HG02642 (cell line): ENCODE measurements at regions not wholly inside any gene's neighbourhood (a gene's known extent, or its start where the extent isn't known, plus 50 kb on each side); places are given as distances from the start of the nearest gene placed in this dataset.

Experiments used
- ATAC-seq: cut with Tn5 transposase; IDR thresholded peaks from one replicate; pipeline ENCODE4 v1.9.1; 2021; ENCODE audit warnings: mild to moderate bottlenecking; ENCODE audit not compliant: unreplicated experiment, poor library complexity

DNA sequence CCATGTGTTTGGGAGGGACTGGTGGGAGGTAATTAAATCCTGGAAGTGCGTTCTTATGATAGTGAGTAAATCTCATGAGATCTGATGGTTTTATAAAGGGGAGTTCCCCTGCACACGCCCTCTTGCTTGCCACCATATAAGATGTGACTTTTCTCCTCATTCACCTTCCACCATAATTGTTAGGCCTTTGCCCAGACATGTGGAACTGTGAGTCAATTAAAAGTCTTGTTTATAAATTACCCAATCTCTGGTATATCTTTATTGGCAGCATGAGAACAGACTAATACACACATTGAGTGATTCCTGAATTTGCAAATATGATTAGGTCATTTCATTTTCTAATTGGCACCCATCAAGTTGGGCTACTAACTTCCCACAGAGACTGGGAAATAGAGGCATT, 977.2 kb downstream of the SLITRK1 start:
- no peak for ATAC-seq

- ATAC-seq, result no peak
These were observed 981.8 kb downstream of the SLITRK1 start for GRCh38 chr13:82900453-82900852.

DNA sequence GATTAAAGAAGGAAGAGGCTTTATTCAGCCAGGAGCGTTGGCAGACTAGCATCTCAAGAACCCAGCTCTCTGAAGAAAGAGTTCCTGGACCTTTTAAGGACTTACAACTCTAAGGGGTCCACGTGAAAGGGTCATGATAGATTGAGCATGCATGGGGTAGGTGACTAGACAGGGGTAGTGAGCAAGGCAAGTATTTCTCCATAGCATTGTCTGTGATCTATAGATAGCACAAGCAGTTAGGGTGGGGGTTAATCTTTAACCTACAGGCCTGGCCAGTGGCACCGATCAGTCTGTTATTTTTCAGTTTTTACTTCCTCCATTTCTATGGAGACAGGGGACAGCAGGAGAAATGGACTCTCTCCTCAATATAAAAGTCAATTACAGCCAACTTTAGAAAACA, 983.7 kb downstream of the SLITRK1 start:
- ATAC-seq, result no peak

GRCh38 chr13:82879921-82880320, 1002.4 kb downstream of the SLITRK1 start:
- ATAC-seq, result no peak

DNA sequence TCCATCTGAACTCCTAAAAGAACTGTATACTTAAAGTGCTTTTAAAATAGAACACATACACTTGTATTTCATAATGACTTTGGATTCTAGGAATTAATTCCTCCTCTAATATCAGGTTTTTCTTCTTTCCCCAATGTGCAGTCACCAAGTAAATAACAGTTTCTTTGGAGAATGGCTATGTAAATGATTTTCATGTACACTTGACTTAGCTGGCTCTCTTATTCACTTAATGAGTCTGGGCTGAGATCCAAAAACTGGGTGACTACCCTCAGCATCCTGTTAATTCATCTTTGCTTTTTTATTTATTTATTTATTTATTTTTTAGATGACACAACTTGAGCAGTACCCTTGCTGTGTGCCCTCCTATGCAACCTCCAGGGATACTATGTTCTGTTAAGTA, 1003.7 kb downstream of the SLITRK1 start:
- ATAC-seq, result no peak

DNA sequence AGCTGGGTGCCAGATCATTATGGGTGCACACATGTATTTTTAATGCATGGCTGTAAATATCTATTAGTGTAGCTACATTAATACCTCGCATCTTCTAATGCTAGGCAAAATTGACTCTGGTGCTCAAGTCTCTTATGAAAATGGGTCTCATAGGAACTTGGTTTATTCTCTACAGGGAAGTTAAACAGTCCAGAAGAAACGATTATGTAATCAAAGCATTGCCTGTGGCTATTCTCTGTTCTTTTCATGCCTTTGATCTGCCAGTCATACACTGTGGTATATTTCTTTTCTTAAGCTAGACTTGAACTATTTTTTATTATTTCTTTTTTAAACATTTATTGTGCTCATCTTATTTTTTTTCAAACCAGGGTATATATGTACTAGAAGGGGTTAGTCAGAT, 1015.0 kb downstream of the SLITRK1 start:
- ATAC-seq, result no peak

DNA sequence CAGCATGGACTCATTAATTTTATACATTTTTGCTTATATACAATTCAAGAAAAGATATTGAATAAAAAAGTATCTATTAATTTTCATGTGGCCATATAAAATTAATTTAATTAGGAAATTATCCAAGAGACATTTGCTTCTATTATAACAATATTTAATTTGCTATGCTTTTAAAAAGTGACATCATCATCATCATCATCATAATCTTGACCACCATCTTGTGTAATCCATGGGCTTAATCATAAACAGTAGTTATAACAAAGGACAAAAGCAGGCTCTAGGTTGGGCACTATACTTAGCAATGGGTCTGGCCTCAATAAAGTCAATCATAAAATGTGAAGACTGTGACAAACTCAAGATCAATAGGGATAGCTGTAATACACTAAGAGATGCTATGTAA, 1031.6 kb downstream of the SLITRK1 start:
- no peak for ATAC-seq

GRCh38 chr13:82848766-82849165, 1033.5 kb downstream of the SLITRK1 start:
- no peak for ATAC-seq

GRCh38 chr13:82847595-82847994, 1034.7 kb downstream of the SLITRK1 start:
- ATAC-seq, result no peak

GRCh38 chr13:82833923-82834322, 1048.4 kb downstream of the SLITRK1 start:
- ATAC-seq, result no peak

DNA sequence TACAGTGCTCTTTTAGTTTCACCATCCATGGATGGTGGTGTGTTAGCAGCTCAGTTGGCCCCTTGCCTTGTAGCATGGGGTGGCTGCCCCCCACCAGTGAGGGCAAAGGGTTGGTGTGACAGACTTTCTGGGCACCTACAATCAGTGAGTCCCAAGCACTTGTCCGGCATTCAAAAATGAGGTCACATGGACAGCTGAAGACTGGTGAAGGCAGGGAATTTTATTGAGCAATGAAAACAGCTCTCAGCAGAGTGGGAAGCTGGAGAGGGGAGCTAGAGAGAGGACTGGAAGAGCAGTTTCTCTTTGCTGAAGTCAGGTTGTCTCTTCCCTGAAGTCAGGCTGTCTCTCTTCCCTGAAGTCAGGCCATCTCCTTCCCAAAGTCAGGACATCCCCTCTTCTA, 1053.2 kb downstream of the SLITRK1 start:
- ATAC-seq, result no peak

DNA sequence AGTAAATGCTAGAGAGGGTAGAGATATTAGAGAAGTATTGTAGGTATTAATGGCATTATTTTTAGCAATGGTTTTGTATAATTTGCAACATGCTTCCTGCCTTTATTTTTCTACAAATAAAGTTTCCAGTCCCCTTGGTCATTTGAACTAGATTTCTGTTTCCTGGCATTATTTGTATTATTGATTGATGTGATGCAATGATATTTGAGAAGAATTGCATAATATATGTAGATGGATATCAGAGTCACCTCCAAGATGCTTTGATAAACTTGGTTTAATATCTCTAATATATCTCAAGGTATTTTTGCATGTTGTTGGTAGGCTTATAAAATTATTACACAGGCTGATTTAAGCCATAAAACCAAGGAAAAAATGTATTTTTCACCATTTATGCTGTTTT, 1054.5 kb downstream of the SLITRK1 start:
- no peak for ATAC-seq

DNA sequence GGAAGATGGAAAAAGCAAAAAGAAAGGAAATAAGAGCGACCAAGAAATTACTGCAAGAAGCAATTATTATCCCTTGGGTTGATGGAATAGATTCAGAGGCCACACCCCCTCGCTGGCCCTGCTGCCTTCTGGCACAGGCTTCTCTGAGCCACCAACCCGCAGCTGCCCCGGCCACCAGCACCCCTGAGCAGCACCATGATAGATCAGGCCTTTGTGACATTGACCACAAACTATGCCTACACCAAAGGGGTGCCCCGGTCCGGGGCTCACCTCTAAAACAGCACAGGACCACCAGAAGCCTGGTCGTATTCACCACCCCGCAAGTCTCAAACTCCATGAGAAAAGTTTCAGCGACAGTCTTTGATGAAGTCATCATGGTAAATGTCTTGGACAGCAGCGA, 1059.3 kb downstream of the SLITRK1 start:
- ATAC-seq, result no peak

- ATAC-seq, result no peak
These were observed 1065.1 kb downstream of the SLITRK1 start for GRCh38 chr13:82817133-82817532.

DNA sequence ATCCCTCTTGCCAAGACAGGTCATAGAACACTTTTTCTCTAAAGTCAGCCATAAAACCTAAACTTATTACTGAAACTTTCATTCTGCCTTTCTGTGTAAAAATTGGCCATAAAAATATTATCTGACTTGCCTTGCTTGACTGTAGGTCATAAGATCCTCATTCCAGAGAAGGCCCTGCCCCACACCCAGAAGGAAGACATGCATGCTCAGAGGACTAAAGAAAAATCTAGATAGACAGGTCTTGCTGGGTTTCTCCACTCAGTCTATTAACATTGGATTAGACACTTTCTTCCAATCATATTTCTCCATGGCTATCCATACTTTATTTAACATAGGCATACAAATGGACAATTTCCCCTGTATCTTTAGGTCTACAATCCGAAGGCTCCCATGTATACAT, 1066.5 kb downstream of the SLITRK1 start:
- ATAC-seq, result no peak

DNA sequence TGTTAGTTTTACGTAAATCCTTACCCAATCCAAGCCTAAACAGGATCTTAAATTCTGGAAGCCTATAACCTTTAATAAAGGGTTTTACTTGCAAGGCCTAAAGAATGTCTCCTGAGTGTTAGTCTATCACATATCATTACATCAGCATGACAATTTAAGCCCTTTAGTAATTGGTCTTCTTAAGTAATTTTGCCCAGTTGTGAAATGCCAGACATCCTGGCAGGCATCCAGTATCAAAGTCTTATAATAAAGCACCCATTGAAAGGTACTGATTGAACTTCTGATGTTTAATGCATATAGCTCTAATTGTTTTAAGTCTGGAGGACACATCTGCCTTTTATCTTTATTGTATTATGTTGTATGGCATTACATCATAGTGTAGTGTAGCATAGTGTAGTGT, 1078.9 kb downstream of the SLITRK1 start:
- no peak for ATAC-seq

- ATAC-seq, result no peak
These were observed 1079.7 kb downstream of the SLITRK1 start for GRCh38 chr13:82802528-82802927.

DNA sequence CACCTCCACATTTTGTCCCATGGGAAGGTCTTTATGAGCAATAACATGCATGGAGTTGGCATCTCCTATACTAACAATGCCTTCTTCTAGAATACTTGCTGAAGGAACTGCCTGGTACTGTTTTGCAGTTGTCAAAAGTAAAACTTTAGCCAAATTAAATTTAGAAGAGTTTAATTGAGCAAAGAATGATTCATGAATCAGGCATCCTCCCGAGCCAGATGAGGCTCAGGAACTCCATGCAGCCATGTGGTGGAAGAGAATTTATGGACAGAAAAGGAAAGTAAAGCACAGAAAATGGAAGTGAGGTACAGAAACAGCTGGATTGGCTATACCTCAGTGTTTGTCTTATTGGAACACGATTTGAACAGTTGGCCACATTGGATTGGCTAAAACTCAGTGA, 1081.9 kb downstream of the SLITRK1 start:
- ATAC-seq, result no peak

DNA sequence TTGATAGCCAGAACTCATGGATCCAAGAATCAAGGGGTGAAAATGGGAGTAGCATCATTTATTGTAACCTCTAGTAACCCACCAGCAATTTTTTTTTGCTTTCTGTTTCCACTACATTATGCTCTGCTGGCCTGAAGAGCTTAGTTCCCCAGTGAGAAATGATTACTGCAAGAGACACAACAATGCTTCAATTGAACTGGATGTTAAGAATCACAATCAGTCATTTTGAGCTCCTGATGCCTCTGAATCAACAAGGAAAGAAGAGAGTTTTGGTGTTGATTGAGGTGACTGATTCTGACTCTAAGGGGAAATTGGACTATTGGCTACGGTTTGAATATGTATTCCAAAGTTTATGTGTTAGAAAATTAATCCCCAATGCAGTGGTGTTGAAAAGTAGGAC, 1084.4 kb downstream of the SLITRK1 start:
- ATAC-seq, result no peak

DNA sequence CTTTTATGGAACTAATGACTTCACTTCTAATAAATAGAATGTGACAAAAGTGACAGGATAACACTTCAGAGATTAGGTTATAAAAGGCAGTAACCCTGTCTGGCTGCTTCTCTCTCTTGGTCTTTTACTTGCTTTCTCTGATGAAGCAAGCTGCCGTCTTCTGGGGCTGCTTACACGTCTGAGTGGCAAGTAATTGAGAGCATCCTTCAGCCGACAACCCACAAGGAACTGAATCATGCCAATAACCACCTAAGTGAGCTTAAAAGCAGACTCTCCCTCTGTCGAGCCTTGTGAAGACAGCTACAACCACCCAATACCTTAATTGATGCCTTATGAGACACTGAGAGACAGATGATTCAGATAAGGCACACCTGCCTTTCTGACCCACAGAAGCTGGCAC, 1091.2 kb downstream of the SLITRK1 start:
- ATAC-seq, result no peak

DNA sequence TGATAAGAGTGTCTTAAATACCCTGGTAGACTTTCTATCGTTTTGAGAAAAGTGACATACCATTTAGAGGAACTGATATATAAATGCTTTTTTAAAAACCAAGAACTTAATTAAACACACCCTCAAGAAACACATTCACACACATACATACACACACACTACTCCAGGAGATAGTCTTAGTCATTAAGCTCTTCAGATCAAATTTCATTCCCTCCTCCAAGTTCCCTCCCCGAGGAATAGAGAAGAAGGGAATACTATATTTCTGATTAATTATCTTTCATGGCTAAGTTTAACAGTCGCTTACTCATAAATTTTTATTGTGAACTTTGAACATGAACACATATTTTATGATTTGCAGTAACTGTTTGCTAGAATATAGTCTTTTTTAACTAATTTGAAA, 1109.5 kb downstream of the SLITRK1 start:
- ATAC-seq, result no peak

- no peak for ATAC-seq
These were observed 1115.4 kb downstream of the SLITRK1 start for GRCh38 chr13:82766732-82767321.

DNA sequence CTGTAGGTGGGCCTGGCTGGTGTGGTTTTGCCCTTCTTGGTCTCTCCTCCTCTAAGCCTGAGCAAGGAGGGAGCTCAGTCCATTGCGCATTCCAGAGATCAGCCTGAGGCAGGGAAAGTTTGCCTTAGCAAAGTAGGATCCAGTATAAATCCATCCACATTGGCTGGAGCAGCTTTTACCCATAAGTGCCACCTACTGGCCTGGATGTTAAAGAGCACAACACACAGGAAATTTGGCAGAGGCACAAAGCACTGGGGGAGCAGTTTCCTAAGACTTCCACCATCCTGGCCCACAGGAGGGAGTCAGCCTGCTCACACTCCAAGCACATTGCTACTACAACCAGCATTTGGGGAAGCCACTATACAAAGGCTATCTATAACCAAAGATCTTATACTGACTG, 1124.2 kb downstream of the SLITRK1 start:
- no peak for ATAC-seq
